H1 (cell line): ENCODE measurements at regions not wholly inside any gene's neighbourhood (a gene's known extent, or its start where the extent isn't known, plus 50 kb on each side); places are given as distances from the start of the nearest gene placed in this dataset.

Experiments
- POLR2A ChIP-seq, 2 experiments: IDR thresholded peaks; 1 replicate in 1 of 2; 2 replicates in 1 of 2; pipeline ENCODE4 v1.6.1; 2011; ENCODE audit warnings: low read depth in 2 of 2, low read length in 2 of 2, mild to moderate bottlenecking in 2 of 2; ENCODE audit errors: control extremely low read depth in 1 of 2
- SUZ12 ChIP-seq: fragments of 200-600 bp; sonication (generic); IDR thresholded peaks from 2 replicates; pipeline ENCODE4 v1.6.1; 2012; ENCODE audit warnings: mild to moderate bottlenecking, inconsistent platforms, low read length, moderate library complexity, mixed read lengths
- TAF1 ChIP-seq: IDR thresholded peaks from 2 replicates; pipeline ENCODE4 v1.6.1; 2011; ENCODE audit warnings: mild to moderate bottlenecking, low read depth, low read length
- ZNF274 ChIP-seq: IDR thresholded peaks from 2 replicates; pipeline ENCODE4 v1.7.0; 2012; ENCODE audit warnings: low read length, borderline replicate concordance; ENCODE audit errors: extremely low read depth
- TF ChIP-seq, protein P1 (sequence below), 3 experiments: IDR thresholded peaks; 1 replicate in 2 of 3; 2 replicates in 1 of 3; pipeline versions ENCODE4 v1.5.1 to v1.6.1; 2011; ENCODE audit warnings: low read length in 3 of 3, mild to moderate bottlenecking in 3 of 3, inconsistent platforms in 2 of 3, low read depth in 1 of 3, moderate library complexity in 1 of 3; ENCODE audit not compliant: insufficient read depth in 1 of 3; ENCODE audit errors: control extremely low read depth in 1 of 3
- TF ChIP-seq, protein P2 (sequence below): IDR thresholded peaks from 2 replicates; pipeline ENCODE4 v1.6.1; 2012; ENCODE audit warnings: inconsistent platforms
- TF ChIP-seq, protein P3 (sequence below): IDR thresholded peaks from 2 replicates; pipeline ENCODE4 v1.6.1; 2011; ENCODE audit warnings: low read depth, mild to moderate bottlenecking, low read length; ENCODE audit not compliant: insufficient read depth

DNA sequence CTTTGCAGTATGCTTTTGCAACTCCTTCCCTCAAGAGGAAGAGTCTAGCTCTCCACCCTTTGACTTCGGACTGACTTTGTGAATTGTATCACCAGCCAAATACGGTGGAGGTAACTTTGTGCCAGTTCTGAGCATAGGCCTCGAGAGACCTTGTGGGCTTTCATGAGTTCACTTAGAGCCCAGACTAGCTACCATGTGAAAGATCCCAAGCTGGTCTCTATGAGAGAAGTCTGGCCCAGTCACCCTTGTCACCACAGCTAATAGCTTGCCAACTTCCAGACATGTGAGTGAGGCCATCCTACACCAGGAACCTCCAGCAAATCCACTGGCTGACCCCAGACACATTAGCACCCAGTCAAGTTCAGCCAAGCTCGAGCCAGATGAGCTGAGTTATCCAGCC, 72.2 kb upstream of the EXOC4 start:
- TF ChIP-seq, protein P1, sequence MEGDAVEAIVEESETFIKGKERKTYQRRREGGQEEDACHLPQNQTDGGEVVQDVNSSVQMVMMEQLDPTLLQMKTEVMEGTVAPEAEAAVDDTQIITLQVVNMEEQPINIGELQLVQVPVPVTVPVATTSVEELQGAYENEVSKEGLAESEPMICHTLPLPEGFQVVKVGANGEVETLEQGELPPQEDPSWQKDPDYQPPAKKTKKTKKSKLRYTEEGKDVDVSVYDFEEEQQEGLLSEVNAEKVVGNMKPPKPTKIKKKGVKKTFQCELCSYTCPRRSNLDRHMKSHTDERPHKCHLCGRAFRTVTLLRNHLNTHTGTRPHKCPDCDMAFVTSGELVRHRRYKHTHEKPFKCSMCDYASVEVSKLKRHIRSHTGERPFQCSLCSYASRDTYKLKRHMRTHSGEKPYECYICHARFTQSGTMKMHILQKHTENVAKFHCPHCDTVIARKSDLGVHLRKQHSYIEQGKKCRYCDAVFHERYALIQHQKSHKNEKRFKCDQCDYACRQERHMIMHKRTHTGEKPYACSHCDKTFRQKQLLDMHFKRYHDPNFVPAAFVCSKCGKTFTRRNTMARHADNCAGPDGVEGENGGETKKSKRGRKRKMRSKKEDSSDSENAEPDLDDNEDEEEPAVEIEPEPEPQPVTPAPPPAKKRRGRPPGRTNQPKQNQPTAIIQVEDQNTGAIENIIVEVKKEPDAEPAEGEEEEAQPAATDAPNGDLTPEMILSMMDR (IDR thresholded peaks at IDR 0.05; ENCODE audit: control extremely low read depth in 1 of 3, insufficient read depth in 1 of 3, low read depth in 1 of 3, low read length in 3 of 3) = no peak
- TF ChIP-seq, protein P2, sequence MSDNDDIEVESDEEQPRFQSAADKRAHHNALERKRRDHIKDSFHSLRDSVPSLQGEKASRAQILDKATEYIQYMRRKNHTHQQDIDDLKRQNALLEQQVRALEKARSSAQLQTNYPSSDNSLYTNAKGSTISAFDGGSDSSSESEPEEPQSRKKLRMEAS = no peak
- TF ChIP-seq POLR2A (IDR thresholded peaks at IDR 0.05; ENCODE audit: control extremely low read depth in 1 of 2, low read depth in 2 of 2, low read length in 2 of 2) (no peak), SUZ12 (no peak), ZNF274 (no peak), TAF1 (no peak)
- TF ChIP-seq, protein P3, sequence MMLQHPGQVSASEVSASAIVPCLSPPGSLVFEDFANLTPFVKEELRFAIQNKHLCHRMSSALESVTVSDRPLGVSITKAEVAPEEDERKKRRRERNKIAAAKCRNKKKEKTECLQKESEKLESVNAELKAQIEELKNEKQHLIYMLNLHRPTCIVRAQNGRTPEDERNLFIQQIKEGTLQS = no peak
